ENCODE measurements at regions not wholly inside any gene's neighbourhood (a gene's known extent, or its start where the extent isn't known, plus 50 kb on each side); places are given as distances from the start of the nearest gene placed in this dataset.

GRCh38 chr15:39290711-39291435, 290.0 kb upstream of the THBS1 start:
- Histone ChIP-seq H3K9ac (ENCODE audit: low read depth, low read length) (no peak overlapping the region), H3K36me3 (ENCODE audit: control insufficient read depth, insufficient read depth, low read length) (no peaks in the 10 kb centered on the region), H3K27me3 (ENCODE audit: control insufficient read depth, insufficient read depth, low read length) (no peaks in the 10 kb centered on the region), H3K4me1 (ENCODE audit: control insufficient read depth, insufficient read depth, low read length) (no peaks in the 10 kb centered on the region), H3K9me3 (ENCODE audit: control insufficient read depth, insufficient read depth, low read length) (no peaks in the 10 kb centered on the region), H3K4me3 (ENCODE audit: low read depth, low read length) (no peak overlapping the region)

GRCh38 chr15:39291690-39292089, 289.2 kb upstream of the THBS1 start:
- Histone ChIP-seq H3K4me3 (ENCODE audit: low read depth, low read length) (no peak overlapping the region), H3K4me1 (ENCODE audit: control insufficient read depth, insufficient read depth, low read length) (no peaks in the 10 kb centered on the region), H3K9me3 (ENCODE audit: control insufficient read depth, insufficient read depth, low read length) (no peaks in the 10 kb centered on the region), H3K9ac (ENCODE audit: low read depth, low read length) (no peak overlapping the region), H3K27me3 (ENCODE audit: control insufficient read depth, insufficient read depth, low read length) (no peaks in the 10 kb centered on the region), H3K36me3 (ENCODE audit: control insufficient read depth, insufficient read depth, low read length) (no peaks in the 10 kb centered on the region)

GRCh38 chr15:39296955-39297354, 283.9 kb upstream of the THBS1 start:
- Histone ChIP-seq H3K36me3 (ENCODE audit: control insufficient read depth, insufficient read depth, low read length) (no peaks in the 10 kb centered on the region), H3K4me3 (ENCODE audit: low read depth, low read length) (no peak overlapping the region), H3K27me3 (ENCODE audit: control insufficient read depth, insufficient read depth, low read length) (no peaks in the 10 kb centered on the region), H3K9me3 (ENCODE audit: control insufficient read depth, insufficient read depth, low read length) (no peaks in the 10 kb centered on the region), H3K9ac (ENCODE audit: low read depth, low read length) (no peak overlapping the region), H3K4me1 (ENCODE audit: control insufficient read depth, insufficient read depth, low read length) (no peaks in the 10 kb centered on the region)

- Histone ChIP-seq H3K9ac (ENCODE audit: low read depth, low read length) (no peak overlapping the region), H3K4me1 (ENCODE audit: control insufficient read depth, insufficient read depth, low read length) (no peaks in the 10 kb centered on the region), H3K9me3 (ENCODE audit: control insufficient read depth, insufficient read depth, low read length) (no peaks in the 10 kb centered on the region), H3K4me3 (ENCODE audit: low read depth, low read length) (no peak overlapping the region), H3K36me3 (ENCODE audit: control insufficient read depth, insufficient read depth, low read length) (no peaks in the 10 kb centered on the region), H3K27me3 (ENCODE audit: control insufficient read depth, insufficient read depth, low read length) (no peaks in the 10 kb centered on the region)
Measured at GRCh38 chr15:39298271-39298962, 282.5 kb upstream of the THBS1 start.

GRCh38 chr15:39299486-39300267, 281.2 kb upstream of the THBS1 start:
- Histone ChIP-seq H3K4me1 (ENCODE audit: control insufficient read depth, insufficient read depth, low read length) (no peaks in the 10 kb centered on the region), H3K9ac (ENCODE audit: low read depth, low read length) (no peak overlapping the region), H3K36me3 (ENCODE audit: control insufficient read depth, insufficient read depth, low read length) (no peaks in the 10 kb centered on the region), H3K27me3 (ENCODE audit: control insufficient read depth, insufficient read depth, low read length) (no peaks in the 10 kb centered on the region), H3K4me3 (ENCODE audit: low read depth, low read length) (no peak overlapping the region), H3K9me3 (ENCODE audit: control insufficient read depth, insufficient read depth, low read length) (no peaks in the 10 kb centered on the region)

GRCh38 chr15:39300451-39301153, 280.3 kb upstream of the THBS1 start:
- no peaks in the 10 kb centered on the region for H3K4me1 ChIP-seq (ENCODE audit: control insufficient read depth, insufficient read depth, low read length)
- H3K27me3 ChIP-seq (ENCODE audit: control insufficient read depth, insufficient read depth, low read length), result no peaks in the 10 kb centered on the region
- H3K36me3 ChIP-seq (ENCODE audit: control insufficient read depth, insufficient read depth, low read length), result no peaks in the 10 kb centered on the region
- H3K9ac ChIP-seq (ENCODE audit: low read depth, low read length), result no peak overlapping the region
- H3K4me3 ChIP-seq (ENCODE audit: low read depth, low read length), result no peak overlapping the region
- no peaks in the 10 kb centered on the region for H3K9me3 ChIP-seq (ENCODE audit: control insufficient read depth, insufficient read depth, low read length)

GRCh38 chr15:39301589-39301999, 279.3 kb upstream of the THBS1 start:
- H3K4me1 ChIP-seq (ENCODE audit: control insufficient read depth, insufficient read depth, low read length), result no peaks in the 10 kb centered on the region
- H3K4me3 ChIP-seq (ENCODE audit: low read depth, low read length), result no peak overlapping the region
- H3K9ac ChIP-seq (ENCODE audit: low read depth, low read length), result no peak overlapping the region
- no peaks in the 10 kb centered on the region for H3K9me3 ChIP-seq (ENCODE audit: control insufficient read depth, insufficient read depth, low read length)
- H3K27me3 ChIP-seq (ENCODE audit: control insufficient read depth, insufficient read depth, low read length), result no peaks in the 10 kb centered on the region
- H3K36me3 ChIP-seq (ENCODE audit: control insufficient read depth, insufficient read depth, low read length), result no peaks in the 10 kb centered on the region

- Histone ChIP-seq H3K9ac (ENCODE audit: low read depth, low read length) (no peak overlapping the region), H3K27me3 (ENCODE audit: control insufficient read depth, insufficient read depth, low read length) (no peaks in the 10 kb centered on the region), H3K9me3 (ENCODE audit: control insufficient read depth, insufficient read depth, low read length) (no peaks in the 10 kb centered on the region), H3K4me3 (ENCODE audit: low read depth, low read length) (no peak overlapping the region), H3K36me3 (ENCODE audit: control insufficient read depth, insufficient read depth, low read length) (no peaks in the 10 kb centered on the region), H3K4me1 (ENCODE audit: control insufficient read depth, insufficient read depth, low read length) (no peaks in the 10 kb centered on the region)
Measured at GRCh38 chr15:39302936-39303335, 277.9 kb upstream of the THBS1 start.

- Histone ChIP-seq H3K4me3 (ENCODE audit: low read depth, low read length) (no peak overlapping the region), H3K9ac (ENCODE audit: low read depth, low read length) (no peak overlapping the region), H3K36me3 (ENCODE audit: control insufficient read depth, insufficient read depth, low read length) (no peaks in the 10 kb centered on the region), H3K9me3 (ENCODE audit: control insufficient read depth, insufficient read depth, low read length) (no peaks in the 10 kb centered on the region), H3K27me3 (ENCODE audit: control insufficient read depth, insufficient read depth, low read length) (no peaks in the 10 kb centered on the region), H3K4me1 (ENCODE audit: control insufficient read depth, insufficient read depth, low read length) (no peaks in the 10 kb centered on the region)
Measured at GRCh38 chr15:39304201-39304841, 276.6 kb upstream of the THBS1 start.

GRCh38 chr15:39304931-39305728, 275.7 kb upstream of the THBS1 start:
- Histone ChIP-seq H3K36me3 (ENCODE audit: control insufficient read depth, insufficient read depth, low read length) (no peaks in the 10 kb centered on the region), H3K27me3 (ENCODE audit: control insufficient read depth, insufficient read depth, low read length) (no peaks in the 10 kb centered on the region), H3K4me1 (ENCODE audit: control insufficient read depth, insufficient read depth, low read length) (no peaks in the 10 kb centered on the region), H3K9me3 (ENCODE audit: control insufficient read depth, insufficient read depth, low read length) (no peaks in the 10 kb centered on the region), H3K4me3 (ENCODE audit: low read depth, low read length) (no peak overlapping the region), H3K9ac (ENCODE audit: low read depth, low read length) (no peak overlapping the region)
